Spleen (tissue), 7 donors: ENCODE measurements at regions not wholly inside any gene's neighbourhood (a gene's known extent, or its start where the extent isn't known, plus 50 kb on each side); places are given as distances from the start of the nearest gene placed in this dataset.

Experiments used
- POLR2A ChIP-seq, 3 donors: fragments of 450-650 bp; IDR thresholded peaks; one replicate each; pipeline ENCODE4 v1.5.1; 2017; ENCODE audit warnings: antibody characterized with exemption in 3 of 3, mild to moderate bottlenecking in 1 of 3
- POLR2AphosphoS5 ChIP-seq, 3 donors: sonication (generic); formaldehyde crosslinking; IDR thresholded peaks; one replicate each; pipeline ENCODE4 v1.5.1; 2017; ENCODE audit warnings: antibody characterized with exemption in 3 of 3
- TF ChIP-seq, protein P1 (sequence below), 11 experiments: fragments of 200-600 bp in 7 of 11; fragments of 450-650 bp in 4 of 11; sonication (generic) in 4 of 11; IDR thresholded peaks in 8 of 11; conservative IDR thresholded peaks in 3 of 11; 1 replicate in 7 of 11; 2 replicates in 4 of 11; pipeline versions ENCODE4 v1.4.0 to v1.8.0; 2016 to 2021; ENCODE audit warnings: antibody characterized with exemption in 11 of 11, inconsistent platforms in 4 of 11, mild to moderate bottlenecking in 1 of 11
- donor health status: DM: no; HTN: no; CAD: no; lungs with moderate emphysema.
- donor health status: DM: no; HTN: no; CAD: no.
- donor health status: DM: no; HTN: no; CAD: no.

DNA sequence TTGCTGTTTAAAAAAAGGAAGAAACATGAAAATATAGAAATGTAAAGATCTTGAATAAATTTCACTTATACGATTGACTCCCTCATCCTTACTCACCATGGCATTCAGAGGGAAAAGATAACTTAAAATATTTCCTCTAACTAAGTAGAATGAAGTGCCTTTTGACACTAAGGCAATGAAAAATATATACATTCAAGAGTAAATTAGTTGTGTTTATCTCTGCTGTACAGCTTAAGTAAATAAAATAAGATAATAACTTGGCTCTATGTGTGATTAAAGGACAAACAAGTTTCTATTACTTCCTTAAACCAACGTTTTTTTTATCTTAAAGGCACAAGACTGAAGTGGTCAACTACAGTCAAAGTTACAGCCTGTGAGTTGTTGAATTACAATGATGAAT is 142.3 kb upstream of the LRRTM4 start:
- no peak for TF ChIP-seq POLR2AphosphoS5 (IDR thresholded peaks at IDR 0.05)
- TF ChIP-seq, protein P1, sequence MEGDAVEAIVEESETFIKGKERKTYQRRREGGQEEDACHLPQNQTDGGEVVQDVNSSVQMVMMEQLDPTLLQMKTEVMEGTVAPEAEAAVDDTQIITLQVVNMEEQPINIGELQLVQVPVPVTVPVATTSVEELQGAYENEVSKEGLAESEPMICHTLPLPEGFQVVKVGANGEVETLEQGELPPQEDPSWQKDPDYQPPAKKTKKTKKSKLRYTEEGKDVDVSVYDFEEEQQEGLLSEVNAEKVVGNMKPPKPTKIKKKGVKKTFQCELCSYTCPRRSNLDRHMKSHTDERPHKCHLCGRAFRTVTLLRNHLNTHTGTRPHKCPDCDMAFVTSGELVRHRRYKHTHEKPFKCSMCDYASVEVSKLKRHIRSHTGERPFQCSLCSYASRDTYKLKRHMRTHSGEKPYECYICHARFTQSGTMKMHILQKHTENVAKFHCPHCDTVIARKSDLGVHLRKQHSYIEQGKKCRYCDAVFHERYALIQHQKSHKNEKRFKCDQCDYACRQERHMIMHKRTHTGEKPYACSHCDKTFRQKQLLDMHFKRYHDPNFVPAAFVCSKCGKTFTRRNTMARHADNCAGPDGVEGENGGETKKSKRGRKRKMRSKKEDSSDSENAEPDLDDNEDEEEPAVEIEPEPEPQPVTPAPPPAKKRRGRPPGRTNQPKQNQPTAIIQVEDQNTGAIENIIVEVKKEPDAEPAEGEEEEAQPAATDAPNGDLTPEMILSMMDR (IDR thresholded peaks at IDR 0.05 in 8 of 11, conservative IDR thresholded peaks at IDR 0.05 in 3 of 11): no peak
- no peak for TF ChIP-seq POLR2A (IDR thresholded peaks at IDR 0.05)
